GM21515 (cell line): ENCODE measurements at regions not wholly inside any gene's neighbourhood (a gene's known extent, or its start where the extent isn't known, plus 50 kb on each side); places are given as distances from the start of the nearest gene placed in this dataset.

ENCODE experiments used
- ATAC-seq: cut with Tn5 transposase; IDR thresholded peaks from one replicate; pipeline ENCODE4 v1.9.1; 2021; ENCODE audit not compliant: unreplicated experiment

DNA sequence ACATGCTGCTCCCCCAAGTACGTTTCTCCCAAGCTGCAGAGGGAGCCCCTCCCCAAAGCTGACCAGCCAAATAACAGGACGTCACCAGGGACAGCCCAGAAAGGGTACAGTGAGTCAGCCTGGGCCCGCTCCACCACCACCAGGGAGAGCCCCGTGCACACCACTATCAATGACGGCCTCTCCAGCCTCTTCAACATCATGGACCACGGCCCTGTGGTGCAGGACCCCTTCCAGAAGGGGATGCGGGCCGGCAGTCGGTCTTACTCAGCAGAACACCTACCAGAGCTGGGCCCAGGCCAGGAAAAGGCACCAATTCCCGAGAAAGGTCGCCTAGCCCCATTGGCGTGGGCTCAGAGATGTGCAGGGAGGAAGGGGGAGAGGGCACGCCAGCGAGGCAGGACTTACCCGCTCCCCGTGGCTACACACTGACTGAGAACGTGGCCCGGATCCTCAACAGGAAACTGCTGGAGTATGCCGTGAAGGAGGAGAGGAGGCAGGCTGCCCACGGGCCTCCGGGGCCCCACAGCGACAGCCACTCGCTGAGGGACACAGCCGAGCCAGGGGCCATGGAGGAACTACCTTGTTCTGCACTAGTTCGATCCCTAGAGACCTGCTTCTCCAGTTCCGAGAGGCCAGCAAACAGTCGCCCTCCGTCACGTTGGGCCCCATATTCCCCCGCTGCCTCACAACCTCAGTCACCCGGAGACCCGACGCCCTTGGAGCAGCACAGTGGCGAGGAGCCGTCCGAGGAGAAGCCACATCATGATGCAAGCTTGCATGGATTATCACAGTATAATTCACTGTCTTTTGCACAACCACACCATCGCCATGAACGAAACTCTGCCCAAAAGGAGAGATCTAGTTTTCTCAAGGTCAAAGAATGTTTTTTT lies 815.9 kb upstream of the KLHL1 start:
- no peak for ATAC-seq

- no peak for ATAC-seq
These were observed 803.0 kb upstream of the KLHL1 start for GRCh38 chr13:70911286-70911685.

GRCh38 chr13:70908795-70909194 lies 800.5 kb upstream of the KLHL1 start:
- no peak for ATAC-seq

GRCh38 chr13:70905035-70905434 lies 796.8 kb upstream of the KLHL1 start:
- no peak for ATAC-seq

- no peak for ATAC-seq
These were observed 787.9 kb upstream of the KLHL1 start for GRCh38 chr13:70896136-70896535.

- ATAC-seq: no peak
These were observed 787.3 kb upstream of the KLHL1 start for GRCh38 chr13:70895599-70895998.

DNA sequence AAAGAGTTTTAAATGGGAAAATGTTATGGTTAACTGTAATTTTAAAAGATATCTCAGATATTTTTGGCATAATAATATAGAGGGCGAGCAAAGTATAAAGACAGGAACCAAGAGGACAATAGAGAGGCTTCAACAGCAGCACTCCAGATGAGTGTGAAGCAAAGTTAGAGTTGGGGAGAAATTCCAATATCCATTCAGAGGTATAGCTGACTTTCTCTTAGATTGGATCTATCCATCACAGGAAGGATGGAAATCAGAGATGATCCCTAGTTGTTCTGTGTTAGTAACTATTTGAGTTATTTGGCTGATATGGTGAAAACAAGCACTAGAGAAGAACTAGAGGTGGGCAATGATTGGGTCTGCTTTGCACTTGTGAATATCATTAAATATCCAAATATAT lies 786.0 kb upstream of the KLHL1 start:
- no peak for ATAC-seq

DNA sequence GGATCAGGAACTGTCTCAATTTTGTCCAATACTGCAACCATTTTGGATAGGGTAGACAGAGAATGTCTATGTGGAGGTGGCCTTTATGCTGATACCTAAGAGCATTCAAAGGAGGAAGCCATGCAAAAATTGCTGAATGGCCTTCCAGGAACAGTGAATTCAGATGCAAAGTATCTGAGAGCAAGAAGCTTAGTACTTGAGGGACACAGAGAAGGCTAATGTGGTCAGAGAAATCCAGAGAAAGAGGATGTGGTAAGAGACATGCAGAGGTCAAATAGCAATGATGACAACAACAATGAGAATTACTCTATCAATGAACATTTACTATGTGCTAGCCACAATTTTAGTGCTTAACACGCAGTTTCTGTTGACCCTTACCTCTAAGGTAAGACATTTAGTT lies 785.6 kb upstream of the KLHL1 start:
- no peak for ATAC-seq

GRCh38 chr13:70890289-70890688 lies 782.0 kb upstream of the KLHL1 start:
- no peak for ATAC-seq

GRCh38 chr13:70889163-70889562 lies 780.9 kb upstream of the KLHL1 start:
- no peak for ATAC-seq

- no peak for ATAC-seq
These were observed 775.9 kb upstream of the KLHL1 start for GRCh38 chr13:70884196-70884595.

DNA sequence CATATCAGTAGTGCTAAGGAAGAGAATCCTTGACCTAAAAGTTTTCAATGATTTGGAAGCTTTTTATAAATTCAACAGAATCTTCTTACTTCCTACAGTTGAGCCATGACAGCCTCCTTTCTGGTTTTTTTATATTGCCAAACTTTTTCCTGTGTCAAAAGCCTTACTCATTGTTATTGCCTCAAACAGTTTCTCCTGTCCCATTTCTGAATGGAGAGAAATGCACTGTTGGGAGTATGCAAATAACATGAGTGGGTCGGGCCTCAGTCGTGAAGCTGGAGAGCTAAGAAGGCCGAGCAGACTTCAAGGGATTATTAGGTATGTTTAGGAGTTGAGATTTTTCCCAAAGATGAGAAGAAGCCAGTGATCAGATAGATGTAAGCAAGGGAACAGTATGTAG lies 766.4 kb upstream of the KLHL1 start:
- no peak for ATAC-seq

GRCh38 chr13:70864731-70865130 lies 756.5 kb upstream of the KLHL1 start:
- ATAC-seq: no peak

- no peak for ATAC-seq
These were observed 748.5 kb upstream of the KLHL1 start for GRCh38 chr13:70856711-70857110.

DNA sequence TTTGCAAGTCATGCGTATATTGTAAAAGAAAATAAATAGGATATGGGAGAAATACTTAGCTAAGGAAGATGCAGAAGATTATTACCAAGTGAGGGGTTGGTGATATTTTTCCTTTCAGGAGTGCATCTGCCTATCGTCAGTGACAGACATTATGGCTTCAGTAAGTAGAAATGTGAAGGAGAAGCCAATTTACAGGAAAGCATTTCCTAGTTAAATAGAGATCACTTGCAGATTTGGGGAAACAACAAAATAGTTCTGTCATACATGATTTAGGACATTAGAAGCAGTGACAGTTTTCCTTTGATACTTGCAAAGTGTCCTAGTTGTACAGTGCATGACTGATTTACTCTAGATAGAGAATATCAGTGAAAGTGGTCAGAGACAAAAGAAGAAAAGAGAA lies 747.8 kb upstream of the KLHL1 start:
- no peak for ATAC-seq

DNA sequence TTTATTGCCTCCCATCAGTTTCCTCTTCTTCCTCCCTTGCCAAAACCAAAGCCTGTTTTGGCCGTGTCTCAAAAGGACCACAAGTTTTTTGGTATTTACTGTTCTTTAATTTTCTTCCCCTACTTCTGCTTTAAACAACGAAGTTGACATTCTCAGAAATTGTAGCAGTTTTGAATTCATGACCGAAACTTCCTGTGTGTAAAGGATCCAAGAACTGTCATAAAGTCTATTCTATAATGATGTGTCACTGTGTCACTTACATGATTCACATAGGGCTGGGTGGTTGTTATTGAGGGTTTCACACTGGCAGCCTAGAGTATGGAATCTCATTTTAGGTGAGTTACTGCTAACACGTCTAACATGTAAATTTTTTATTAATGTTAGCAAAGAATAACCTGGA lies 741.0 kb upstream of the KLHL1 start:
- no peak for ATAC-seq

DNA sequence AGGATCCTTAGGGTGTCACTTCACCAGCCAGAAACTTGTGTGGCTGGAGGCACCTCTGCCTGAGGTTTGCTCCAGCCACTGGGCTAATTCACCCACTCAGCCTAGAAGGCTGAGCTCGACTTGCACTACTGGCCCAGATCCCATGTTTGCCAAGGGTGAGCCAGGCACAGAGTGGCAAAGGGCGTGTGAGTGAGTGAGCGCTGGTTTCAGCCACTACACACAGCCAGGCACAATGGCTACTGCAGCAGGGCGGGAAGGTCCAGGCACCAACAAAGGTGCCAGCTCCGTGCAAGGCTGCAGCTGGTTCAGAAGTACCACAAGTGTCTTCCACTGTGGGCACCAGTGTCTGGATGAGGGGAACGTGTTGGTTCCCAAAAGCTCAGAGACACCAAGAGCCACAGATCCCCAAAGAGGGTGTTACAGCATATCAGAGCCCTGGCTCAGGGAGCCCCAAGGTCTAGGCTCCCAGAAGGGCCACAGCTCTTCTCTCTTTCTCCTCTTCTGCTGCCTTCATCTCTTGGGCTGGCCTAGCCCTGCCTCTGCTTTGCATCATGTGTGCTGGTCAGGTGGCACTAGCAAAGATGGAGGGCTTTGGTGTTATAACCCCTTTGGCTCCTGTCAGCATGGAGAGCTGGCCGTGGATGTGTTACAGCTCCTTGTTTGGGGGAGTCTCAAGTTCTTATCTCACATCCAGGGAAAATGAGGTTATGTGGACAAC lies 736.3 kb upstream of the KLHL1 start:
- no peak for ATAC-seq

- no peak for ATAC-seq
These were observed 733.9 kb upstream of the KLHL1 start for GRCh38 chr13:70842062-70842644.

DNA sequence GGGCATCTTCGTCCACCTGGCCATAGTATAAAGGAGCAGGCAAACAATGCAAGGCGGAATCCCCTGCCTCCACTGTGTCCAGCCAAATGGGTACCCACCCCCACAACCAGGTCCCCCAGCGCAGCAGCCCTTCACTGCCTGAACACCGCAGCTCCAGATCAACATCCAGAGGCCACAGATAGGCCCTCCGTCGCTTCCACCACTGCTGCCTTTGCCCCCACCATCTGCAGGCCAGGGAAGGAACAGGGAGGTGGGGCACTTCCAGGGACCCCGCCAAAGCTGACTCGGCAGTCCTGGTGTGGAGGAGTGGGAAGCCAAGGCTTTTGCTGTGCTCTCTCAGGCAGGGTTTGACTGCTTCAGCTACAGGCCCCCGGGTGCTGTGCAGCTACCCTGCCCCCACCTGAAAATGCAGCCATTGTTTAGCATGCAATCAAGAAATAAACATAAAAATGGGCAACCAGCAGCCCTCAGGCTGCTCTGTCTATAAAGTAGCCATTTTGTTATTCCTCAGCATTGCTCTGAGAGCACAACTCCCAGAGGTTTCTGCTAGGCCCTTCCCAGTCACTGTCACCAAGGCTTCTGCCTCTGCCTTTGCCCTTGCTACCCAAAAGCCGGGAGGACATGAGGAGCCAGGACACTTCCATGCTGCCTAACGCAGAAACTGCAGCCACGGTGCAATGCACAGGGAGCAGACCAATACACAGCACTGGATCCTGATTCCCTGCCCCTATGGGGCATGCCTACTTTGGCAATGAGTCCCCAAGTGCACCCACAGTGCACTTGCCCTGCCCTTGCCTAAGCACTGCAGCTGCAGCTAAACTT lies 733.2 kb upstream of the KLHL1 start:
- ATAC-seq: no peak

DNA sequence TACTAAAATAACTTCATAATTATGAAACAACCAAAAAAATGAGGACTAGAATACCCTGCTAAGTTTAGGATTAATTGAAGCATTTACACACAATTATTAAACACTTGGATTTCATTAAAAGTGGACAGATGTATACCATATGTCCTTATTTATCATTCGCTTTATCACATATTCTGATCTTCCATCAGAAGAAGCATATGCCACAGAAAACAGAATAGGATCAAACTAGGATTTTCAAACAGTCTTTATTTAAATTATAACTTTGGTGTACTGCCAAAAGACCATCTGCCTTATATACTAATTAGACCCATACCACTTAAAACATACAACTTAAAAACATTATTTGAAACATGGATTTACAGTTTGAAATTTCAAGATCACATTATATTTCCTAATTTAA lies 727.1 kb upstream of the KLHL1 start:
- no peak for ATAC-seq

DNA sequence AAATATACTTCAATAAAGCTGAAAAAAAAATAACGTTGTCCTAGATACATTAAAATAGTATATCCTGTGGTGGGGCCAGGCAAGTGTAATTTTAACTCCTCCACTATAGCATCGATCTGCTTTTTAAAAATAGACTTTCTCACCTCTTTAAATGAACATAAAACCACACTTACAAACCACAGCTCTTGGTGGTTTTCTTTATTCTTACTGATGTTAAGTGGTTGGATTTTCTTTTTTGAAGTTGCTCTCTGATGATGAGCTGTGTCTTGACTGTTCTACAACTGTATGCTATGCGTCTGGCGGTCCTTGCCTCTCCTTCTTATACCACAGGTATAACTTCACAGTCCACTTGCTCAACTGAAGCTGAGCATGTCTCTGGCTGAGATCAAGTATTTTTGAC lies 721.5 kb upstream of the KLHL1 start:
- ATAC-seq: no peak
